ENCODE measurements at regions not wholly inside any gene's neighbourhood (a gene's known extent, or its start where the extent isn't known, plus 50 kb on each side); places are given as distances from the start of the nearest gene placed in this dataset.

DNA sequence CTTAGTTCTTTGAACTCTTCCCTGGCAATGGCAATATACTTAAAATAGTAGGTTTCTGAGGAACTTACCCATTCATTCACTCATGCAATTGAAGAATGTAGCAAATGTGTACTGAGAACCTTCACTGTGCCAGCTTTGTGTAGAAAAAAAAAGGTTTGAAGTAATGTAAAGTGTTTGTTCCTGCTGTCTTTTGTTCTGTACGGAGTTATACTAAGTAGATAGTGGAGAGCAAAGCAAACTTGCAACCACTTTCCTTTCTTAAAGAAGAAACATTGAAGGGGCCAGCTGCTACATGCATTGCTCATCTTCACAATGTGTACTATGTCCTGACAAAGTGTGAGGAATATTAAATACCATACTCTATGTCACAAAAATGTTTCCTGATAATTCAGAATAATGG lies 68.9 kb upstream of the FREM2 start:
- TF ChIP-seq GATA3 (IDR thresholded peaks at IDR 0.05; ENCODE audit: low read depth, low read length) = no peak
- no peak for TF ChIP-seq GATA2 (IDR thresholded peaks at IDR 0.05; ENCODE audit: low read depth, low read length)

DNA sequence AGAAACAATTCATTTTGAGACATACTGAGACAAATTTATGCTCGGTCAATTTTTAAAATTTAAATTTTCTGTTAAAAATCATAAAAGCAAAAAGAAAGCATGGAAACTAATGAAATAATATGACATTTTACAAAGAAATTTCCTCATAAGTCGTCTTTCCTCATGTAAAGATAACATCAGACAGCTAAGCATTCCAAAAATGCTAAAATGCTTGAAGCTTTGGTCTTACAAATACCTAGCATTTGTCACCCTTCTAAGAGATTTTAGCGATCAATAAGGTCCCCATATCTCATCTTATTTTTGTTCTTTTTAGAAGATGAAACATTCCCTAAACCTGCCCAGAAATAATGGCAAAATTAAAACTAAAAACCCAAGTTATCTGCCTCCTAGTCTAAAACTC lies 68.5 kb upstream of the FREM2 start:
- TF ChIP-seq GATA3 (IDR thresholded peaks at IDR 0.05; ENCODE audit: low read depth, low read length) (no peak), GATA2 (IDR thresholded peaks at IDR 0.05; ENCODE audit: low read depth, low read length) (no peak)

DNA sequence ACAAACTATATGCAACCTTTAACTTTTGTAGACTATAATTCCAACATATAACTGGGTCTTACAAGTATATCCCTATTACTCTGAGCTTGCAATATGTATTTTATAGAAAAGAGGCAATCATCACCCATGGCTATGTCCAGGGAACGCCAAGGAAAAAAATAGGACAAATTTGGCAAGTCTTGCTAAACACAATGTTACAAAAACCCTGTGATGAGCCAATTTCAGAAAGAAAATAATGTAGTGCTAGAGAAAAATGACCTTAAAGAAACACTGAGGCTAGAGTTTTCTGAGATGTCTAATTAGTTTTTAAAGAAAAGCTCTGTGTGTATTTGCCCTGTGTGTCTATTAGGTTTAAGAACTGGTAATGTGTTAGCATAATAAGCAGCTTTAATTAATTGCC lies 68.0 kb upstream of the FREM2 start:
- no peak for TF ChIP-seq GATA2 (IDR thresholded peaks at IDR 0.05; ENCODE audit: low read depth, low read length)
- no peak for TF ChIP-seq GATA3 (IDR thresholded peaks at IDR 0.05; ENCODE audit: low read depth, low read length)

DNA sequence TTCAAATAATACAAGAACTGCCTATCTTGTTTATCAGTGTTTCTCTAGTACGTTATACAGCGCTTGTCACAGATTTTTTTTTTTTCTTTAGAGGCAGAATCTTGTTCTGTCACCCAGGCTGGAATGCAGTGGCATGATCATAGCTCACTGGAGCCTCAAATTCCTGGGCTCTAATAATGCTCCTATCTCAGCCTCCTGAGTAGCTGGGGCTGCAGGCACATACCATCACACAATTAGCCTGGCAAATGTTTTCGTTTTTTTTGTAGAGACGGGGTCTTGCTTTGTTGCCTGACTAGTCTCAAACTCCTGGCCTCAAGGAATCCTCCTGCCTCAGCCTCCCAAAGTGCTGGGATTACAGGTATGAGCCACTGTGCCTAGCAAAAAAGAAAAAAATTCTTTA lies 66.0 kb upstream of the FREM2 start:
- TF ChIP-seq GATA2 (IDR thresholded peaks at IDR 0.05; ENCODE audit: low read depth, low read length) = no peak
- no peak for TF ChIP-seq GATA3 (IDR thresholded peaks at IDR 0.05; ENCODE audit: low read depth, low read length)

DNA sequence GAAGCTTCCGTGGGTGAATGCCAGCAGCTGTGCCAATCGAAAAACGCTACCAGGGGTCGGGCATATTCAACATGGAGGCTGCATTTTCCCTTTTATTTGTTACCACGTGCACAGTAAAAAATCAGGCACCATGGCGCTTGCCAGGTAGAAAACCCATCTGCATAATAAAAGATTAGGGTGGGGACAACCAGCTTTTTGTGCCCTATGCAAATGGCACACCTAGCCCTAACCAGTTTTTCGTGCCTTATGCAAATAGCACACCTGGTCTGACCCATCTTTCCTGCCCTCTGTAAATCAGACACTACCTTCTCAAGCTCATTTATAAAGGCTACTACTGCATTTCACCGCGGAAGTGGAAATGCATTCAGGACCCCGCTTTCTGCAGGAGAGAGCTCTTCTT lies 62.1 kb upstream of the FREM2 start:
- TF ChIP-seq GATA3 (IDR thresholded peaks at IDR 0.05; ENCODE audit: low read depth, low read length) = no peak
- TF ChIP-seq GATA2 (IDR thresholded peaks at IDR 0.05; ENCODE audit: low read depth, low read length) = 0 out of 2 replicates have a peak, but pooled peaks have one; percentile 22

DNA sequence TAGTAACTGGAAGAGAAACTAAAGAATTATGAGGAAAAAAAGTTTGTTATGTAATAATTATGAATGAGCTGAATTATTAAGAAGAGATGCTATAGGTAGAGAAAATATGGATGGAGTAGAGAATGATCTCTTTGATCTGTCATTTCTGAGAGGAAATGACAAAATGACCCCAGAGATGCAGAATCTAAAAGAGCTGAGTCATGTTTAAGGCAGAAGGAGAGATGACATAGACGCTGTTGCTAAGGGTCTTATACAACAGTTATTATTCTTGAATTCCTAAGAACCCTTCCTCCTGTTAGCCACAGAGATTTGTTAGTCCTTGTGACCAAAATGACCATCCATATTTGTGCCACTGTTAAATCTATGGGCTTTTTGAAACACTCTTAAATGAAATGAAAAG lies 58.3 kb upstream of the FREM2 start:
- TF ChIP-seq GATA2 (IDR thresholded peaks at IDR 0.05; ENCODE audit: low read depth, low read length) = no peak
- TF ChIP-seq GATA3 (IDR thresholded peaks at IDR 0.05; ENCODE audit: low read depth, low read length) = no peak

DNA sequence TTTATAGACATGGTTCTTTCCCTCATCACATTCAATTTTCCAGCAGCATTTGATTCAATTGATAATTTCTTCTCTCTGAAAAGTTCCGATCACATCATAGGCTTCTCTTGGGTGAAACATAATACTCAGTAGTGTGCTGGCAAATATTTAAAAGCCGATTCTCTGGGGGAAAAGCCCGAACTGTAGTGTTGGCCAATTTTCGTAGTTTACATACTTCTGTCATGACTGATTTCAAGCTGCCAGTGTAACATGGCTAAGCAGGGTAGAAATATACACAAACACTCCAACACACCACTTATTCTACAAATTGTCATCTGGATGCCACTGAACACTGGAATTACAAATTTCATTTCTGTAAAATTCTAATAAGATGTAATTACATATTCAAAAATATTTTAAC lies 56.1 kb upstream of the FREM2 start:
- TF ChIP-seq GATA2 (IDR thresholded peaks at IDR 0.05; ENCODE audit: low read depth, low read length) (no peak), GATA3 (IDR thresholded peaks at IDR 0.05; ENCODE audit: low read depth, low read length) (no peak)

DNA sequence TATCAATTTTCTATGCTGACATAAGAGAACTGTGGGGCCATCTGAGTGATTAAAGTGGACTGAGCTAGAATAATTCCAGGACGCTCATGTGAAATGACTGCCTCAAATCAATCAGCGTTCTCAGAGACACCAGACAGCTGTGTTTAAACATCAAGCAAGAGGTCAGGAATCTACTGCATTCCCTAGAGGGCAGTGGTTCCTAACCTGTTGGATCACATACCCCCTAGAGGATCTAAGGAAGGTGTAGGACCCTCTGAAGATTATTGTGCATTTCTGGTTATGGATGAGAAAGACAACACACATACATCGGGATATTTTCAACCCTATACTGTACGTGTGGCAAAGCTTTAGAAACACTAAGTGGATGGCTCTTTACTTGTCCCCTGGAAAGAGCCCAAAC lies 51.8 kb upstream of the FREM2 start:
- TF ChIP-seq GATA2 (IDR thresholded peaks at IDR 0.05; ENCODE audit: low read depth, low read length) = no peak
- TF ChIP-seq GATA3 (IDR thresholded peaks at IDR 0.05; ENCODE audit: low read depth, low read length) = no peak

DNA sequence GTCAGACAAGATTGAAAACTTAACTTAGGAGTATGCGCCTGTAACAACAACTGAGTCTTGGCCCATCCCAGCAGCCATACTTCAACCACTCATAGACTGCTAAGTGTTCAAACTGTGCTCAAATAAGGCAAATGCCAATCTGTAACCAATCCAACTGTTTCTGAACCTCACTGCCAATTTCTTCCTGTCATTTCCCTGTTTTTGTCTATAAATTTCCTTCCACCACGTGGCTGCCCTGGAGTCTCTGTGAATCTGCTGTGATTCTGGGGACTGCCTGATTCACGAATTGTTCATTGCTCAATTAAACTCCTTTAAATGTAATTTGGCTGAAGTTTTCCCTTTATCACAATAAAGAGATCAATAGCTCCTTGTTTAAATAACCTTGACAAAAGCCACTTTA lies 50.8 kb upstream of the FREM2 start:
- no peak for TF ChIP-seq GATA3 (IDR thresholded peaks at IDR 0.05; ENCODE audit: low read depth, low read length)
- no peak for TF ChIP-seq GATA2 (IDR thresholded peaks at IDR 0.05; ENCODE audit: low read depth, low read length)

DNA sequence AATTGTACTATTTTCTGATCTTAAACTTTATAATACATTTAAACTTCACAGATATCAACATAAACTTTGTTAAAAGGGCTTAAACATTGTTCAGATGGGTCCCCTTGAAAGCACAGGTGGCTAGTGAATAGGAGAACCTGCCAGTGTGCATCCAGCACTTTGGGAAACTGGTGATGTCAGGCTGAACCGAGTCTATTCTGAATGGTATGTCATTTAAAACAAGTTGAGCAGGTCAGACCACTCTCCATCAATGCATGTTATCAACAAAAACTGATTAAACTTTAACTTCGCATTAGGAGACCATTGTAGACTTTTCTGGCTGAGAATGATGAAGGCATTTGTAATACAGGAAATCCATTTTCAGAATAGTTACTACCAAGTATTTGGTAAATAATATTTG lies 50.1 kb upstream of the FREM2 start:
- no peak for TF ChIP-seq GATA3 (IDR thresholded peaks at IDR 0.05; ENCODE audit: low read depth, low read length)
- no peak for TF ChIP-seq GATA2 (IDR thresholded peaks at IDR 0.05; ENCODE audit: low read depth, low read length)
